ENCODE measurements at regions not wholly inside any gene's neighbourhood (a gene's known extent, or its start where the extent isn't known, plus 50 kb on each side); places are given as distances from the start of the nearest gene placed in this dataset.
"Not testable (repeated sequence)": the region's sequence is repeated elsewhere in the genome, so short reads cannot be mapped to it uniquely, and the experiment has no call there.

DNA sequence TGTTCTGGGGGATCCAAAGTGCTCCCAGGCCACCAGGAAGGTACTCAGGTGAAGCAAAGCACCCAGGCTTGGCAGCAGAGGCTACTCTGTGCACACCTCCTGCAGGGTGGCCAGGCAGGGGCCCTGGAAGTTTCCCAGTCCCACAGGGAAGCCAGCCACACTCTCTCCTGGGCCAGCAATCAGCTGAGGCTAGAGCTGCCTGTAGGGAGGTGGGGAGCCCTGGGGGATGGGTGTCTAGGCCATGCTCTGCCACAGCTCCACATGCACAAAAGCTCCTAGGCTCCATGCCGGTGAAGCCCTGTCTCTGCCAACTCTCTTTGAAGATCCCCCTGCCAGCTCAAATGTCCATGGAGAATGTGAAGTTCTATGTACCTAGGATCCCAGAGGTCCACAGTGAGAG lies 231.4 kb downstream of the SPATA31A6 start:
- H3K27me3 ChIP-seq; H3K4me3 ChIP-seq; H3K36me3 ChIP-seq; H3K27ac ChIP-seq; intact Hi-C loops (cut with DNase I; ENCODE audit: low total_unique reads); H3K4me1 ChIP-seq; H3K9me3 ChIP-seq; DNase-seq (ENCODE audit: low spot score in 2 of 2): not testable (repeated sequence)

DNA sequence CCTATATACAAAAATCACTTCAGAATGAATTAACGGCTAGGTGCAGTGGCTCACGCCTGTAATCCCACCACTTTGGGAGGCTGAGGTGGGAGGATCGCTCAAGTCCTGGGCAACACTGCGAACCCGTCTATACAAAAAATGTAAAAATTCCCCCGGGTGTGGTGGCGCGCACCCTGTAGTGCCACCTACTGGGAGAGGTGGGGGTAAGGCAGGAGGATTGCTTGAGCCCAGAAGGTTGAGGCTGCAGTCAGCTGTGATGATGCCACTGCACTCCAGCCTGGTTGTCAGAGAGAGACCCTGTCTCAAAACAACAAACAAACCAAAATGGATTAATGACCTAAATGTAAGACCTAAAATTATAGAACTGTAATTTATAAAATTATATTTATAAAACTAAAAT lies 236.2 kb downstream of the SPATA31A6 start:
- H3K36me3 ChIP-seq; intact Hi-C loops (cut with DNase I; ENCODE audit: low total_unique reads); H3K4me1 ChIP-seq; DNase-seq (ENCODE audit: low spot score in 2 of 2); H3K9me3 ChIP-seq; H3K4me3 ChIP-seq; H3K27me3 ChIP-seq; H3K27ac ChIP-seq: not testable (repeated sequence)

DNA sequence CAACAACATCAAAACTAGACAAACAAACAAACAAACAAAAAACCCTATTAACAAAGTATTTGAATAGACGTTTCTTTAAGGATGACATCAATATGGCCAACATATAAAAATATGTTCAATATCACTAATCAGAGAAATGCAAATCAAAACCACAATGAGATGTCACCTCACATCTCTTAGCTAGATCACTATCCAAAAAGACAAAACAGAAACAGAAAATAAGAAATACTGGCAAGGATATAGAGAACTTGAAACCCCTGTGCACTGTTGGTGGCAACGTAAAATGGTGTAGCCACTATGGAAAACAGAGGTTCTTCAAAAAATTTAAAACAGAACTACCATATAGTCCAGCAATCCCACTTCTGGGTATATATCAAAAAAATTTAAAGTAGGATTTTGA lies 236.9 kb downstream of the SPATA31A6 start:
- intact Hi-C loops (cut with DNase I; ENCODE audit: low total_unique reads), result not testable (repeated sequence)

DNA sequence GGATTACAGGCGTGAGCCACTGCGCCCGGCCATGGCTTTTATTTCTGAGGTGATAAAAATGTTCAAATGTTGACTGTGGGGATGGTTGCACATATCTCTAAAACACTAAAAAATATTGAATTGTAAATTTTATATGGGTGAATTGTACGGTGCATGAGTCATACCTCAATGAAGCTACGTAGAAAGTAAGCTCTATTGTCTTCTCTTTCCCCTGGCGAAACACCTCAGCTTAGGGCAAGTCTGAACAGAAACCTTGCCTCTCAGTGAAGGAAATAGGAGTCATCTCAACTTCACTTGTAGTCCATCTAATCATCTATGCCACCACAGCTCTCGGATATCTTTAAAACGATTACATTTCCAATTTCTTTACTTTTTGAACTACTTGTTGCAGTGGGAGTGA lies 238.2 kb downstream of the SPATA31A6 start:
- H3K27ac ChIP-seq; H3K27me3 ChIP-seq; H3K9me3 ChIP-seq; H3K4me3 ChIP-seq; H3K4me1 ChIP-seq; DNase-seq (ENCODE audit: low spot score in 2 of 2); H3K36me3 ChIP-seq; intact Hi-C loops (cut with DNase I; ENCODE audit: low total_unique reads): not testable (repeated sequence)

More for the DNA sequence above, 236.9 kb downstream of the SPATA31A6 start:
- DNase-seq (ENCODE audit: low spot score in 2 of 2); H3K27me3 ChIP-seq; H3K9me3 ChIP-seq; H3K4me3 ChIP-seq; H3K4me1 ChIP-seq; H3K36me3 ChIP-seq; H3K27ac ChIP-seq: not testable (repeated sequence)

DNA sequence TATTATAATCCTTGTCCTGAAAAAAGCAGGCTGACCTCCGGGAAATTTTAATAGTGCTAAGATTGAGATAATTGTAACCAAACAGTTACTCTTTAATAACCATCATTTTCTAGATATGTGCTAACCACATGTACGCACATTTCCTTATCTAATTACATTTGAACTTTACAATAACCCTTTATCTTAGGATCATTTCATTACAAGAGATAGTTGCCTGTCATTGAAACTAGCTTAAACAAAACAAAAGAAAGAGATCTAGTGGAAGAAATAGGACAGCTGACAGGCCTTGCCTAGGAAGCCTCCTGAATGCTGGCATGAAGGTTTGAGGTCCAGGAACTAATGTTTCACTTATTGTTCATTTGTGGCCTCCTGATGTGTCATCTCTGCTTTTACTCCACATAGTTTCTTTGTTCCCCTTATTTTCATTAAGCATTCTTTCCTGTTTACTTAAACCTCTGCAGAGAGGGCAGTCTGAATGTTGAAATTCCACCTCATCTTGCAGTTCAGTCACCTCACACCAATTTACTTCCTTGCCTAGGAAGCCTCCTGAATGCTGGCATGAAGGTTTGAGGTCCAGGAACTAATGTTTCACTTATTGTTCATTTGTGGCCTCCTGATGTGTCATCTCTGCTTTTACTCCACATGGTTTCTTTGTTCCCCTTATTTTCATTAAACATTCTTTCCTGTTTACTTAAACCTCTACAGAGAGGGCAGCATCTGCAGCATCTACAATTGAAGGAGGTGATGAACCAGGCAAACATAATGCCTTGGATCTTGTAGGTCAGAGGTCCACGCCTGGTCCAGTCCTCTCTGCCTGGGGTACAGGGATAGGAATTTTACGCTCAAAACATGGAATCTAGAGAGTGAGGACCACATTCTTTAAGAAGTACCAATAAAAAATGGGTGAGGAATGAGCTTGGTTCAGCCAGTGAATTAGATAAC lies 247.5 kb downstream of the SPATA31A6 start:
- H3K27ac ChIP-seq; H3K27me3 ChIP-seq; H3K9me3 ChIP-seq; intact Hi-C loops (cut with DNase I; ENCODE audit: low total_unique reads); H3K4me1 ChIP-seq; H3K36me3 ChIP-seq; H3K4me3 ChIP-seq; DNase-seq (ENCODE audit: low spot score in 2 of 2): not testable (repeated sequence)

DNA sequence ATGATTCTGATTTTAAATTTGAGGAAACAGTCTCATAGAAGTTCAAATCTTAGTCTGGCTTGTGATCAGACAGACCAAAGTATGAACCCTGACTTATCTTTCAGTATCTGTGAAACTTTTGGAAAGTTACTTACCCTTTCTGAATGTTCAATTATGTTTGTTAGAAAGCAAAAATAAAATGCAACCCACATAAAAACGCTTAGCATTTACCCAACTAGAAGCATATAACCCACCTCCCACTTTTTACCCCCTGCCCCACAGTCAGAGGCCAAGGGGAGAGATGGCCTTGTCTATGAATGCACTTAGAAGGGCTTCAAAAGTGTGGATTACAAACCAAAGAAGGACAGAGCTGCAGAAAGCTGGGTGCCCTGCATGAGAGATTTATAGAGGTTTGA lies 248.2 kb downstream of the SPATA31A6 start:
- DNase-seq (ENCODE audit: low spot score in 2 of 2); H3K27ac ChIP-seq: not testable (repeated sequence)

DNA sequence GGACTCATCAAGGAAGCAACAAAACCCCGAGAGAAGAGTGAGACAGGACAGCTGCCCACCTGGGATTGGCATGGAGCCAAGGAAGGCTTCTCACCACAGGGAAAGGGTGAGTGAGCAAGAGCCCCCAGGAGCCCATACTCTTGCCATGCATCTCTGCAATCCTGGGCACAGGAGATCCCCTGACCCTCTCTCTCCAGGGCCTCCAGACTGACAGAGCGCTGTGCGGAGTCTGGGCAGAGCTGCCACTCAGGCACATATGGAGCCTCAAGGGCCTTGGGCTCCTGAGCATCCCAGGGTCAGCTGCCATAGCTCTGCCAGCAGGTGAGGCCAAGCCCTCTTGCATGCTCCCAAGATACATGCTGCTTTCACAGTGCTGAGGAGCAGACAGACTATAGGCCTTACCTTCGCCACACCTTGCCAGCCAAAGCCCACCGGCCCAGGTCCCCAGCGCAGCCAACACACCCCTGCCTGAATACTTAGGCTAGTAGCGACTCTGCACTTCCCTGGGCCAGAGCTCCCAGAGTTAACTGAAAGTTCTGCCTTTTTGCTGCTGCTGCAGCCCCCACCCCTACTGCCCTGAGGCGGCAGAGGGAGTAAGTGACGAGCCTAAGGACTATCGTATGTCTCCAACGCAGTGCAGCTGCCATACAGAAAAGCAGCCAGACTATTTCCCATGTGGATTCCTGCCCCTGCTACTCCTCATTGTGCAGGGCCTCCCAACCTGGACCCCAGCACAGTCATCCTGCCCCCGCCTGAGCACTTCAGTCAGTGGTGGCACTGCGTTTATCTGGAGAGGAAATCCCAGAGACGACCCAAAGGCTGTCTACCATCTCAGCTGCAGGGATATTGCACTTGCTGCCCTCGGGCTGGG lies 251.6 kb downstream of the SPATA31A6 start:
- intact Hi-C loops (cut with DNase I; ENCODE audit: low total_unique reads); H3K4me1 ChIP-seq; DNase-seq (ENCODE audit: low spot score in 2 of 2): not testable (repeated sequence)

More for the DNA sequence above, 248.2 kb downstream of the SPATA31A6 start:
- H3K4me3 ChIP-seq; H3K4me1 ChIP-seq; intact Hi-C loops (cut with DNase I; ENCODE audit: low total_unique reads); H3K36me3 ChIP-seq; H3K9me3 ChIP-seq; H3K27me3 ChIP-seq: not testable (repeated sequence)

DNA sequence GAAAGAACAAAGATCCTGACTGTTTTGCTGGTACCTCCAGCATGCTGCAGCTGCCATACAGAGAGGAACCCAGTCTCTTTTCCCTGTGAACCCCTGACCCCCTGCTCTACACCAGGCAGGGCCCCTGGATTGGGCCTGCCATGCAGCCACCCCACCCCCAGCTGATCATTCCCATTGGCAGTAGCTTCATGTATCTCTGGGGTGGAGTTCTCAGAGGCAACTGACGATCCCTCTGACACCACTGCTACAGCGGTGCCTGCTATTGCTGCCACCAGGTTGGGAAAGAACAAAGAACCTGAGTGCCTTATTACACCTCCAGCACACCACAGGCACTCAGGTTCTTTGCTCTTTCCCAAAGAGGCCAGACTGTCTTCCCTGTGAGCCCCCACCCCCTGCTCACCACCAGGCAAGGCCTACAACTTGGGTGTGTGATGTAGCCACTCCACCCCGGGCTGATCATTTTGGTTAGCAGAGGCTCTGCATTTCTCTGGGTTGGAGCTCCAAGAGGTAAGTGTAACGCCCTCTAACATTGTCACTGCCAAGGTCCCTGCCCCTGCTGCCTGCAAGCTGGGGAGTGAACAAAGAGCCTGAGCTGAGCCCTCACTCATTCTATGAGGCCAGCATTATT lies 252.4 kb downstream of the SPATA31A6 start:
- H3K4me3 ChIP-seq; H3K27ac ChIP-seq; H3K27me3 ChIP-seq; DNase-seq (ENCODE audit: low spot score in 2 of 2); H3K4me1 ChIP-seq; intact Hi-C loops (cut with DNase I; ENCODE audit: low total_unique reads); H3K9me3 ChIP-seq; H3K36me3 ChIP-seq: not testable (repeated sequence)

More for the DNA sequence above, 251.6 kb downstream of the SPATA31A6 start:
- H3K4me3 ChIP-seq, H3K27me3 ChIP-seq, H3K36me3 ChIP-seq, H3K27ac ChIP-seq, H3K9me3 ChIP-seq: not testable (repeated sequence)

DNA sequence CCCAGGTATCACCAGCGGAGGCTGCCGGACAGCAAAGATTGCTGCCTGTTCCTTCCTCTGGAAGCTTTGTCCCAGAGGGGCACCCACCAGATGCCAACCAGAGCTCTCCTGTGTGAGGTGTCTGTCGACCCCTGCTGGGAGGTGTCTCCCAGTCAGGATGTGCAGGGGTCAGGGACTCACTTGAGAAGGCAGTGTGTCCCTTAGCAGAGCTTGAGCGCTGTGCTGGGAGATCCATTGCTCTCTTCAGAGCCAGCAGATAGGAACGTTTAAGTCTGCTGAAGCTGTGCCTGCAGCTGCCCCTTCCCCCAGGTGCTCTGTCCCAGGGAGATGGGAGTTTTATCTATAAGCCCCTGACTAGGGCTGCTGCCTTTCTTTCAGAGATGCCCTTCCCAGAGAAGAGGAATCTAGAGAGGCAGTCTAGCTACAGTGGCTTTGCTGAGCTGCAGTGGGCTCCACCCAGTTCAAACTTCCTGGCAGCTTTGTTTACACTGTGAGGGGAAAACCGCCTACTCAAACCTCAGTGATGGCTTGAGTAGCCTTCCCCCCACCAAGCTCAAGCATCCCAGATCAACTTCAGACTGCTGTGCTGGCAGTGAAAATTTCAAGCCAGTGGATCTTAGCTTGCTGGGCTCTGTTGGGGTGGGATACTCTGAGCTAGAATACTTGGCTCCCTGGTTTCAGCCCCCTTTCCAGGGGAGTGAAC lies 253.7 kb downstream of the SPATA31A6 start:
- DNase-seq (ENCODE audit: low spot score in 2 of 2); H3K9me3 ChIP-seq; H3K27me3 ChIP-seq; H3K36me3 ChIP-seq; H3K4me3 ChIP-seq; H3K27ac ChIP-seq; intact Hi-C loops (cut with DNase I; ENCODE audit: low total_unique reads); H3K4me1 ChIP-seq: not testable (repeated sequence)

DNA sequence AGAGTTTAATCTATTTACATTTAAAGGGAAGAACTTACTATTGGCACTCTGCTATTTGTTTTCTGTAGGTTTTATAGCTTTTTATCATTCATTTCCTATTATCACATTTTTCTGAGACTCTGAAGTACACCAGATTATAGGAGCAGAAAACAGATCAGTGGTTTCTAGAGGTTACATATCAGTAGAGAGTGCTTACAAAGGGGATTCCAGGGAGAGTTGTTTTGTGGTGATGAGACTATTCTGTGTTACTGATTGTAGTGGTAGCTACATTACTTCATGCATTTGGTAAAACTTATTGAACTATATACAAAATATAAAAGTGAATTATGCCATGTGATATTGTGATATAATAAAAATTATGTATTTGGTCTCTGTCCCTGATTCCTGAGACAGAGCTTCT lies 259.2 kb downstream of the SPATA31A6 start:
- intact Hi-C loops (cut with DNase I; ENCODE audit: low total_unique reads); H3K27me3 ChIP-seq; H3K27ac ChIP-seq; H3K4me3 ChIP-seq; H3K9me3 ChIP-seq; DNase-seq (ENCODE audit: low spot score in 2 of 2); H3K36me3 ChIP-seq; H3K4me1 ChIP-seq: not testable (repeated sequence)

DNA sequence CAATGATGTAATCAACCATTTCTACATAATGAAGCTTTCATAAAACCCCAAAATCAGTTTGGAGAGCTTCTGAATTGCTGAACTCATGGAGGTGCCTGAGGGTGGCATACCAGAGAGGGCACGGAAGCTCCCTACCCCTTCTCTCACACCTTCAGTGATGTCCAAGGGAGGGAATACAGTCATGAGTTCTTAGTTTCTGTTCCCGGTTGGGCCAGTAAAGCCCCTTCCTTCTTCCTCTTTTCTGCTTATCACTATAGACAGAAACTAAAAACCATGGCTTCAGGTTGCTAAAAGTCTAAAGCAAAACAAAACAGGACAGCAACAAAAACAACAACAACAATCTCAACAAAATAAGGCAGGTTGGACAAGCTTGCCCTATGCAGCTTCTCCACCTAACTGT lies 260.0 kb downstream of the SPATA31A6 start:
- DNase-seq (ENCODE audit: low spot score in 2 of 2); H3K4me1 ChIP-seq; H3K4me3 ChIP-seq; intact Hi-C loops (cut with DNase I; ENCODE audit: low total_unique reads); H3K36me3 ChIP-seq; H3K9me3 ChIP-seq; H3K27ac ChIP-seq; H3K27me3 ChIP-seq: not testable (repeated sequence)

DNA sequence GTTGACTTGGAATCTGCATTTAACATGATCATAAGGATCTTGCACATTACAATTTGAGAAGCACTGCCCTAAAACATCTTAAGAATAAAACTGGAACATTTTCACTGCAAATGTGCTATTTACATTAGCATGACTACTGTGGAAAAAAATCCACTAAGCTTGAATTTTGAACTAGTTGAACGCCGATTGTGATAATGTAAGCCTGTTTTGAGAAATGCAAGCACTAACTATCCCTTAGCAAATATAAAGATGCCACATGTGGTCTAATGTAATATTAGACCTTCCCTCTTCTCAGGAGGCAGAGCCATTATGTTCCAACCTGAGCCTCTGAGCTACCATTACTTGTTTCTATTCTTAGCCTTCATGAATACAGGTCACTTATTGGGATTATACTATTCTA lies 278.0 kb downstream of the SPATA31A6 start:
- DNase-seq (ENCODE audit: low spot score in 2 of 2); intact Hi-C loops (cut with DNase I; ENCODE audit: low total_unique reads); H3K9me3 ChIP-seq; H3K4me3 ChIP-seq; H3K27ac ChIP-seq; H3K27me3 ChIP-seq; H3K4me1 ChIP-seq; H3K36me3 ChIP-seq: not testable (repeated sequence)

All from breast epithelium (tissue), 4 donors.